K562 (cell line): ENCODE measurements at regions not wholly inside any gene's neighbourhood (a gene's known extent, or its start where the extent isn't known, plus 50 kb on each side); places are given as distances from the start of the nearest gene placed in this dataset.

Experiments
- ATAC-seq: fragments of 200-7000 bp; cut with Tn5 transposase; 3 replicates; pipeline ENCODE4 v1.9.1; 2020; ENCODE audit warnings: moderate library complexity
- BruUV-seq: library from RNA; stranded (reverse); fragments of 400-500 nt; replicated peaks from 2 replicates; lab custom pipeline; 2021; lab: Mats Ljungman, UMichigan
- CTCF ChIA-PET: fragments of 300-600 bp; formaldehyde crosslinking; extraction: SDS; loops from one replicate; lab custom pipeline; 2021; ENCODE audit warnings: low intra/inter-chr PET ratio; lab: Yijun Ruan, JAX
- POLR2A ChIA-PET: fragments of 300-600, 350-650 bp; sonication (Branson Sonifier 250); formaldehyde crosslinking; extraction: SDS; loops from one replicate; lab custom pipeline; 2021; ENCODE audit warnings: antibody characterized with exemption, inconsistent platforms; lab: Yijun Ruan, JAX
- DNase-seq, 4 experiments: peaks; one replicate each; pipeline versions ENCODE4 v3.0.0 to v3.0.0-alpha.2; 2011 to 2018; ENCODE audit warnings: low spot score in 3 of 4, mixed read lengths in 3 of 4; ENCODE audit errors: extremely low read depth in 1 of 4
- FAIRE-seq: peaks from 2 replicates; lab custom pipeline; 2011; peaks lifted over from hg19 to GRCh38; lab: Jason Lieb, UNC
- H2AFZ ChIP-seq: 2 replicates; pipeline ENCODE4 v1.6.0; 2011; ENCODE audit warnings: low read depth, low read length, control low read depth, inconsistent platforms
- H3K27ac ChIP-seq: fragments of 200-600 bp; 3 replicates; pipeline ENCODE4 v1.8.0; 2011; ENCODE audit warnings: low read depth, mild to moderate bottlenecking, control low read depth, inconsistent platforms, low read length, moderate library complexity, mixed read lengths; ENCODE audit errors: extremely low read depth
- H3K27me3 ChIP-seq, 2 experiments: fragments of 300-600 bp in 1 of 2; 2 replicates in 1 of 2; 3 replicates in 1 of 2; pipeline versions ENCODE4 v1.6.0 to v1.8.0; 2011; ENCODE audit warnings: inconsistent platforms in 2 of 2, low read length in 2 of 2, mild to moderate bottlenecking in 1 of 2, mixed read lengths in 1 of 2, moderate library complexity in 1 of 2; ENCODE audit not compliant: control insufficient read depth in 2 of 2, insufficient read depth in 2 of 2
- H3K36me3 ChIP-seq: fragments of 300-600 bp; 3 replicates; pipeline ENCODE4 v1.8.0; 2011; ENCODE audit warnings: mild to moderate bottlenecking, low read length, inconsistent platforms; ENCODE audit not compliant: control insufficient read depth, insufficient read depth
- H3K4me1 ChIP-seq, 2 experiments: fragments of 200-600 bp in 1 of 2; replicated peaks in 1 of 2; 2 replicates in 1 of 2; 3 replicates in 1 of 2; pipeline versions ENCODE4 v1.5.1 to v1.8.0; 2011; ENCODE audit warnings: inconsistent platforms in 2 of 2, low read length in 2 of 2, mild to moderate bottlenecking in 1 of 2, mixed read lengths in 1 of 2, moderate library complexity in 1 of 2; ENCODE audit not compliant: control insufficient read depth in 2 of 2, insufficient read depth in 2 of 2
- H3K4me2 ChIP-seq: 2 replicates; pipeline ENCODE4 v1.6.1; 2011; ENCODE audit warnings: low read length, control low read depth, inconsistent platforms, mixed read lengths; ENCODE audit not compliant: insufficient read depth
- H3K4me3 ChIP-seq: fragments of 200-600 bp; sonication (generic), shearing (Covaris generic); 2 replicates; pipeline ENCODE4 v1.5.1; 2016; ENCODE audit warnings: control low read depth, inconsistent platforms
- H3K79me2 ChIP-seq: fragments of 200-600 bp; 3 replicates; pipeline ENCODE4 v1.8.0; 2011; ENCODE audit warnings: low read length, inconsistent platforms; ENCODE audit not compliant: control insufficient read depth, insufficient read depth
- H3K9ac ChIP-seq, 2 experiments: 2 replicates each; pipeline versions ENCODE4 v1.6.0 to v1.6.1; 2011; ENCODE audit warnings: low read depth in 2 of 2, low read length in 2 of 2, control low read depth in 1 of 2, inconsistent platforms in 1 of 2, mild to moderate bottlenecking in 1 of 2, mixed read lengths in 1 of 2; ENCODE audit not compliant: insufficient read depth in 1 of 2
- H3K9me1 ChIP-seq: one replicate; pipeline ENCODE4 v1.6.0; 2011; ENCODE audit warnings: inconsistent platforms, mild to moderate bottlenecking, low read length, moderate library complexity; ENCODE audit not compliant: control insufficient read depth, insufficient read depth
- H3K9me3 ChIP-seq: replicated peaks from 2 replicates; pipeline ENCODE4 v1.5.1; 2011; ENCODE audit warnings: low read depth, low read length, inconsistent platforms; ENCODE audit not compliant: control insufficient read depth, insufficient read depth
- H4K20me1 ChIP-seq: replicated peaks from 2 replicates; pipeline ENCODE4 v1.6.1; 2011; ENCODE audit warnings: low read length, inconsistent platforms, mixed read lengths; ENCODE audit not compliant: control insufficient read depth, insufficient read depth
- CBFA2T3 ChIP-seq: fragments of 450-650 bp; IDR thresholded peaks from 2 replicates; pipeline ENCODE4 v1.6.1; 2017
- IFI16 ChIP-seq: fragments of 250-450 bp; sonication (Bioruptor Pico); IDR thresholded peaks from 2 replicates; pipeline ENCODE4 v2.1.2; 2022; ENCODE audit warnings: mild to moderate bottlenecking, inconsistent platforms
- MTA3 ChIP-seq: fragments of 450-650 bp; formaldehyde crosslinking; IDR thresholded peaks from 2 replicates; pipeline ENCODE4 v1.6.1; 2017; ENCODE audit warnings: mild to moderate bottlenecking, borderline replicate concordance
- NFIC ChIP-seq: fragments of 450-650 bp; IDR thresholded peaks from 2 replicates; pipeline ENCODE4 v1.6.1; 2017; ENCODE audit warnings: mild to moderate bottlenecking, inconsistent platforms
- NFIX ChIP-seq: fragments of 250-450 bp; sonication (Bioruptor Pico); IDR thresholded peaks from 2 replicates; pipeline ENCODE4 v1.4.0; 2020; ENCODE audit warnings: low read depth, mild to moderate bottlenecking, moderate library complexity
- NR4A1 ChIP-seq, 2 experiments: fragments of 250-450 bp in 1 of 2; fragments of 450-650 bp in 1 of 2; sonication (Bioruptor Pico) in 1 of 2; IDR thresholded peaks; 2 replicates each; pipeline versions ENCODE4 v1.4.0 to v1.6.1; 2016 to 2020; ENCODE audit warnings: mild to moderate bottlenecking in 2 of 2, missing compliant biosample characterization in 1 of 2, missing genetic modification characterization in 1 of 2, moderate library complexity in 1 of 2
- TAF9B ChIP-seq: fragments of 450-650 bp; IDR thresholded peaks from 2 replicates; pipeline ENCODE4 v1.6.1; 2018; ENCODE audit warnings: mild to moderate bottlenecking; ENCODE audit not compliant: partially characterized antibody
- U2AF1 ChIP-seq: fragments of 200-400 bp; formaldehyde crosslinking; optimal IDR thresholded peaks from 2 replicates; pipeline ENCODE3; 2017; ENCODE audit warnings: mild to moderate bottlenecking, low read depth, low read length, moderate library complexity
- WGBS: fragments of 100-300 bp; shearing (Covaris generic); methylation state at CpG from one replicate; pipeline ENCODE4 v1.1.6; 2016; ENCODE audit warnings: low coverage, mixed read lengths; ENCODE audit not compliant: insufficient coverage; ENCODE audit errors: missing lambda C conversion rate; 5-methylcytosine and 5-hydroxymethylcytosine counted together
- in situ Hi-C: fragments of 300-500 bp; cut with MboI; formaldehyde crosslinking; loops from 4 replicates; pipeline ENCODE4 v1.15.0; 2018; ENCODE audit warnings: inconsistent platforms, mixed read lengths
- intact Hi-C: fragments of 100-400 bp; cut with micrococcal nuclease; formaldehyde crosslinking; loops from 2 replicates; pipeline ENCODE4 v1.14.2; 2022
- TF ChIP-seq, protein P1 (sequence below): fragments of 450-650 bp; IDR thresholded peaks from 2 replicates; pipeline ENCODE4 v1.6.1; 2016
- TF ChIP-seq, protein P2 (sequence below): fragments of 450-650 bp; IDR thresholded peaks from 2 replicates; pipeline ENCODE4 v1.6.1; 2017; ENCODE audit warnings: antibody characterized with exemption, mild to moderate bottlenecking

DNA sequence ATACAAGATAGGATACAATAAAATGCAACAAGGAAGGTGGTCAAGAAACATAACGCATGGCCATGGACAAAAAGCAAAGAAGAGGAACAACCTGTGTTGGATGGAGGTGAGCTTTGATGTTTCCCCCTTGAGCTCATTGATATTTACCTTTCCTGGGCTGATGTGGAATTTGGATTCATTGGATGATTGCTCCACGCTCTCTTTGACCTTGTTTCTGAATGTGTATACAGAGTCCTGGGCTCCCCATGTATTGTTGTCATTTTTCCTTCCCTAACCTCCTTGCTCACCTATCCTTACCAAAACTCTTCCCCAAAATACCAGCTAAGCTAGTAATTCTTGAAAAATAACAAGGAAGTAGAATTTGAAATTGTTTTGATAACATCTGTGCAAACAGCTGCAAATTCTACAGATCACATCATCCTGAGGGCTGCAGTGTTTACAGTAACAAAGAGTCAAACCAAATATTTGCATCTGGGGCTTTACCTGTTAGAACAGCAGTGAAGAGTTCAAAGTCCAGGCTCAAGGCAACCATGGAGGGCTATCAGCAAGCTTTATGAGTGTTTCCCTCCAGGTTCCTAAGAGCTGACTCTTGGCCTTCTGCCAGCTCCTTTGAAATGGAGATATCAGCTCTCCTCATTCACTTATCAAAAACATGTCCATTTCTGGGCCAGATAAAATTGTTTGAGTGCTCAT, 214.3 kb upstream of the MARCKS start:
- BruUV-seq, result no TSS peak
- Histone ChIP-seq H3K79me2 (no peaks in the 10 kb centered on the region), H3K9me3 (no peaks in the 10 kb centered on the region), H3K4me1 (peaks cover 0 to 8% of the 10 kb centered on the region in 2 experiments; a peak in 2 of 5 replicates), H4K20me1 (no peaks in the 10 kb centered on the region), H3K9ac (no peak overlapping the region), H2AFZ (no peak overlapping the region), H3K36me3 (no peaks in the 10 kb centered on the region), H3K4me3 (no peak overlapping the region), H3K27ac (no peak overlapping the region), H3K27me3 (no peaks in the 10 kb centered on the region), H3K4me2 (no peak overlapping the region), H3K9me1 (no peaks in the 10 kb centered on the region)
- intact Hi-C loops (no loop called here), in situ Hi-C loops (no loop called here)
- DNase-seq, result peak; percentile 9 to 72 (median 16)
- ChIA-PET CTCF (no interaction called here), POLR2A (no interaction called here)
- TF ChIP-seq U2AF1 (no peak), NFIX (CRISPR knock-in tag) (peak; percentile 63), MTA3 (no peak), NFIC (peak; percentile 91), CBFA2T3 (0 out of 2 replicates have a peak, but pooled peaks have one; percentile 14)
- ATAC-seq, result peak; percentile 49; the same call in 2 of the 3 replicates
- no peak for FAIRE-seq
- WGBS, result 4% methylated on average over 2 of the region's 2 CpGs

DNA sequence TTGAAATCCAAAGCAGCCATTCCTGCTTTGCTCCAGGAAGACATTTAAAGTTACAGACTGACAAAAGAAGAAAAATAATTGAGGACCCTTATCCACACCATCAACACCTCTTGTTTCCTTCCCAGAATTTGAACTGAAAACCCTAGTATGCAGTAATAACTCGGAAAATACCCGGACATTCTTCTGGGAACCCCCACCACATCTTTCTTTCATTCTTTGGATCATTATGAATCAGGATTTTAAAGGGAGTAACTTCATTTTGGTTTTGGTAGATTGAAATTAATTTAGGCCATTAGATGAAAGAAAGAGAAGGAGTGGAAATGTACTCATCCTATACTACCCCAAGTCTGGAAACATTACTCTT, 213.8 kb upstream of the MARCKS start:
- Histone ChIP-seq H3K9me1 (no peaks in the 10 kb centered on the region), H3K36me3 (no peaks in the 10 kb centered on the region), H3K9me3 (no peaks in the 10 kb centered on the region), H3K27me3 (no peaks in the 10 kb centered on the region), H4K20me1 (no peaks in the 10 kb centered on the region), H3K4me2 (no peak overlapping the region), H2AFZ (no peak overlapping the region), H3K79me2 (no peaks in the 10 kb centered on the region), H3K4me3 (no peak overlapping the region), H3K9ac (no peak overlapping the region), H3K4me1 (peaks cover 0 to 8% of the 10 kb centered on the region in 2 experiments; a peak in 2 of 5 replicates), H3K27ac (no peak overlapping the region)
- ATAC-seq (no peak), DNase-seq (no peak), FAIRE-seq (no peak)
- BruUV-seq, result no TSS peak
- 0% methylated on average over 2 of the region's 2 CpGs for WGBS
- POLR2A ChIA-PET, result no interaction called here
- CTCF ChIA-PET, result no interaction called here
- in situ Hi-C loops (no loop called here), intact Hi-C loops (no loop called here)
- TF ChIP-seq, protein P1, sequence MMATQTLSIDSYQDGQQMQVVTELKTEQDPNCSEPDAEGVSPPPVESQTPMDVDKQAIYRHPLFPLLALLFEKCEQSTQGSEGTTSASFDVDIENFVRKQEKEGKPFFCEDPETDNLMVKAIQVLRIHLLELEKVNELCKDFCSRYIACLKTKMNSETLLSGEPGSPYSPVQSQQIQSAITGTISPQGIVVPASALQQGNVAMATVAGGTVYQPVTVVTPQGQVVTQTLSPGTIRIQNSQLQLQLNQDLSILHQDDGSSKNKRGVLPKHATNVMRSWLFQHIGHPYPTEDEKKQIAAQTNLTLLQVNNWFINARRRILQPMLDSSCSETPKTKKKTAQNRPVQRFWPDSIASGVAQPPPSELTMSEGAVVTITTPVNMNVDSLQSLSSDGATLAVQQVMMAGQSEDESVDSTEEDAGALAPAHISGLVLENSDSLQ, result no peak
- no peak for TF ChIP-seq NR4A1 (CRISPR knock-in tag; IDR thresholded peaks at IDR 0.05)
- no peak for TF ChIP-seq NR4A1 (tag; IDR thresholded peaks at IDR 0.05)
- no peak for TF ChIP-seq IFI16
- no peak for TF ChIP-seq TAF9B
- TF ChIP-seq, protein P2, sequence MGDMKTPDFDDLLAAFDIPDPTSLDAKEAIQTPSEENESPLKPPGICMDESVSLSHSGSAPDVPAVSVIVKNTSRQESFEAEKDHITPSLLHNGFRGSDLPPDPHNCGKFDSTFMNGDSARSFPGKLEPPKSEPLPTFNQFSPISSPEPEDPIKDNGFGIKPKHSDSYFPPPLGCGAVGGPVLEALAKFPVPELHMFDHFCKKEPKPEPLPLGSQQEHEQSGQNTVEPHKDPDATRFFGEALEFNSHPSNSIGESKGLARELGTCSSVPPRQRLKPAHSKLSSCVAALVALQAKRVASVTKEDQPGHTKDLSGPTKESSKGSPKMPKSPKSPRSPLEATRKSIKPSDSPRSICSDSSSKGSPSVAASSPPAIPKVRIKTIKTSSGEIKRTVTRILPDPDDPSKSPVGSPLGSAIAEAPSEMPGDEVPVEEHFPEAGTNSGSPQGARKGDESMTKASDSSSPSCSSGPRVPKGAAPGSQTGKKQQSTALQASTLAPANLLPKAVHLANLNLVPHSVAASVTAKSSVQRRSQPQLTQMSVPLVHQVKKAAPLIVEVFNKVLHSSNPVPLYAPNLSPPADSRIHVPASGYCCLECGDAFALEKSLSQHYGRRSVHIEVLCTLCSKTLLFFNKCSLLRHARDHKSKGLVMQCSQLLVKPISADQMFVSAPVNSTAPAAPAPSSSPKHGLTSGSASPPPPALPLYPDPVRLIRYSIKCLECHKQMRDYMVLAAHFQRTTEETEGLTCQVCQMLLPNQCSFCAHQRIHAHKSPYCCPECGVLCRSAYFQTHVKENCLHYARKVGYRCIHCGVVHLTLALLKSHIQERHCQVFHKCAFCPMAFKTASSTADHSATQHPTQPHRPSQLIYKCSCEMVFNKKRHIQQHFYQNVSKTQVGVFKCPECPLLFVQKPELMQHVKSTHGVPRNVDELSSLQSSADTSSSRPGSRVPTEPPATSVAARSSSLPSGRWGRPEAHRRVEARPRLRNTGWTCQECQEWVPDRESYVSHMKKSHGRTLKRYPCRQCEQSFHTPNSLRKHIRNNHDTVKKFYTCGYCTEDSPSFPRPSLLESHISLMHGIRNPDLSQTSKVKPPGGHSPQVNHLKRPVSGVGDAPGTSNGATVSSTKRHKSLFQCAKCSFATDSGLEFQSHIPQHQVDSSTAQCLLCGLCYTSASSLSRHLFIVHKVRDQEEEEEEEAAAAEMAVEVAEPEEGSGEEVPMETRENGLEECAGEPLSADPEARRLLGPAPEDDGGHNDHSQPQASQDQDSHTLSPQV, result no peak
